Body of pancreas (tissue), 4 donors: ENCODE measurements at regions not wholly inside any gene's neighbourhood (a gene's known extent, or its start where the extent isn't known, plus 50 kb on each side); places are given as distances from the start of the nearest gene placed in this dataset.

ENCODE experiments used
- ATAC-seq: fragments of 150-250 bp; one replicate; pipeline ENCODE4 v1.9.1; 2016
- DNase-seq, 4 donors: peaks; one replicate each; pipeline ENCODE4 v3.0.0-alpha.2; 2019
- H3K27ac ChIP-seq, 4 donors: fragments of 200-600 bp; sonication (generic); 1 replicate in 3 of 4; 2 replicates in 1 of 4; pipeline versions ENCODE4 v1.5.1 to v1.6.1; 2016 to 2019; ENCODE audit warnings: mild to moderate bottlenecking in 1 of 4, mixed read lengths in 1 of 4, moderate library complexity in 1 of 4
- H3K27me3 ChIP-seq, 2 donors: fragments of 200-600 bp; sonication (generic); one replicate each; pipeline ENCODE4 v1.6.0; 2016; ENCODE audit warnings: mild to moderate bottlenecking in 1 of 2
- H3K36me3 ChIP-seq, 2 donors: fragments of 200-600 bp; sonication (generic); replicated peaks in 1 of 2; 2 replicates each; pipeline ENCODE4 v1.5.1; 2016; ENCODE audit warnings: low read depth in 2 of 2; ENCODE audit not compliant: insufficient read depth in 1 of 2
- H3K4me1 ChIP-seq: fragments of 200-600 bp; sonication (generic); one replicate; pipeline ENCODE4 v1.6.0; 2016
- H3K4me3 ChIP-seq, 2 donors: fragments of 200-600 bp; sonication (generic); 1 replicate in 1 of 2; 2 replicates in 1 of 2; pipeline ENCODE4 v1.5.1; 2016 to 2019
- H3K9me3 ChIP-seq, 3 donors: fragments of 200-600 bp; sonication (generic); 1 replicate in 2 of 3; 2 replicates in 1 of 3; pipeline ENCODE4 v1.5.1; 2016
- POLR2A ChIP-seq, 3 donors: fragments of 450-650 bp; IDR thresholded peaks; one replicate each; pipeline ENCODE4 v1.6.1; 2016; ENCODE audit warnings: antibody characterized with exemption in 3 of 3, mild to moderate bottlenecking in 2 of 3
- WGBS, 2 donors: methylation state at CpG; one replicate each; pipeline ENCODE4 v1.1.5; 2017; 5-methylcytosine and 5-hydroxymethylcytosine counted together
- intact Hi-C: fragments of 100-400 bp; cut with DNase I; formaldehyde crosslinking; loops from one replicate; pipeline ENCODE4 v1.15.1; 2023
- TF ChIP-seq, protein P1 (sequence below), 7 experiments: fragments of 450-650 bp in 4 of 7; fragments of 200-600 bp in 3 of 7; sonication (generic) in 3 of 7; IDR thresholded peaks; one replicate each; pipeline ENCODE4 v1.5.1; 2016 to 2019; ENCODE audit warnings: antibody characterized with exemption in 7 of 7

DNA sequence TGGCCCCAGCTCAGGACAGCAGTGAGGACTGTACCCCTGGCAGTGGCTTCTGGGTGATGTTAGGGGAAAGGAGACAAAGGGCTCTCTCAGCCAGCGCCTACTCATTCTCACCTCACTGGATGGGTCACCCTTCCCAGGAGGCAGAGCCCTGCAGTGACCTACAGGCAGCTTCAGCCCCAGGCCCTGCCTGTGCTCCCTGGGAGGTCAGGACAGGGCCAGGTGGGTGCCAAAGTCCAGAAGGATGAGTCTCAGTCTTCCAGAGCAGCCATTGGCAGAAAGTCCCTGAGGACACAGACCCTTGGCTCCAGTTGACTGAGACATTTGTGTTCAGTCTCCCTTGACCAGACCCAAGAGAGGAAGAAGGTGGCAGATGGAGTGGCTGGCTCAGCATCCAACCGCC, 75.1 kb downstream of the TEX51 start:
- WGBS, 2 donors: 75% methylated on average over 2 of the region's 2 CpGs; no CpG with 5 or more reads in 1 of the 2 donors
- DNase-seq (no peak), ATAC-seq (no peak)
- intact Hi-C loops: no loop called here
- Histone ChIP-seq H3K4me1 (peaks cover 14% of the 10 kb centered on the region), H3K9me3 (no peaks in the 10 kb centered on the region), H3K27ac (no peak overlapping the region), H3K27me3 (no peaks in the 10 kb centered on the region), H3K36me3 (no peaks in the 10 kb centered on the region), H3K4me3 (no peak overlapping the region)
- TF ChIP-seq POLR2A (IDR thresholded peaks at IDR 0.05): no peak
- TF ChIP-seq, protein P1, sequence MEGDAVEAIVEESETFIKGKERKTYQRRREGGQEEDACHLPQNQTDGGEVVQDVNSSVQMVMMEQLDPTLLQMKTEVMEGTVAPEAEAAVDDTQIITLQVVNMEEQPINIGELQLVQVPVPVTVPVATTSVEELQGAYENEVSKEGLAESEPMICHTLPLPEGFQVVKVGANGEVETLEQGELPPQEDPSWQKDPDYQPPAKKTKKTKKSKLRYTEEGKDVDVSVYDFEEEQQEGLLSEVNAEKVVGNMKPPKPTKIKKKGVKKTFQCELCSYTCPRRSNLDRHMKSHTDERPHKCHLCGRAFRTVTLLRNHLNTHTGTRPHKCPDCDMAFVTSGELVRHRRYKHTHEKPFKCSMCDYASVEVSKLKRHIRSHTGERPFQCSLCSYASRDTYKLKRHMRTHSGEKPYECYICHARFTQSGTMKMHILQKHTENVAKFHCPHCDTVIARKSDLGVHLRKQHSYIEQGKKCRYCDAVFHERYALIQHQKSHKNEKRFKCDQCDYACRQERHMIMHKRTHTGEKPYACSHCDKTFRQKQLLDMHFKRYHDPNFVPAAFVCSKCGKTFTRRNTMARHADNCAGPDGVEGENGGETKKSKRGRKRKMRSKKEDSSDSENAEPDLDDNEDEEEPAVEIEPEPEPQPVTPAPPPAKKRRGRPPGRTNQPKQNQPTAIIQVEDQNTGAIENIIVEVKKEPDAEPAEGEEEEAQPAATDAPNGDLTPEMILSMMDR (IDR thresholded peaks at IDR 0.05): no peak

- no peaks in the 10 kb centered on the region for H3K9me3 ChIP-seq
- WGBS, 2 donors: 57 to 77% methylated on average over 7 to 11 of the region's 12 CpGs
- no peak for ATAC-seq
- intact Hi-C loops: no loop called here
- H3K4me3 ChIP-seq: no peak overlapping the region
- no peak overlapping the region for H3K27ac ChIP-seq
- H3K4me1 ChIP-seq: peaks cover 14% of the 10 kb centered on the region
- no peak for DNase-seq
- TF ChIP-seq, protein P1 (IDR thresholded peaks at IDR 0.05): no peak
- TF ChIP-seq POLR2A (IDR thresholded peaks at IDR 0.05): no peak
- H3K36me3 ChIP-seq: no peaks in the 10 kb centered on the region
- H3K27me3 ChIP-seq: no peaks in the 10 kb centered on the region
Measured at GRCh38 chr2:126975671-126976655, 77.3 kb downstream of the TEX51 start.

GRCh38 chr2:126976721-126977328, 78.1 kb downstream of the TEX51 start:
- H3K4me3 ChIP-seq: no peak overlapping the region
- no peaks in the 10 kb centered on the region for H3K36me3 ChIP-seq
- no peaks in the 10 kb centered on the region for H3K27me3 ChIP-seq
- peaks cover 7% of the 10 kb centered on the region for H3K4me1 ChIP-seq
- H3K9me3 ChIP-seq: no peaks in the 10 kb centered on the region
- DNase-seq (no peak), ATAC-seq (no peak)
- no peak overlapping the region for H3K27ac ChIP-seq
- TF ChIP-seq, protein P1 (IDR thresholded peaks at IDR 0.05): no peak
- TF ChIP-seq POLR2A (IDR thresholded peaks at IDR 0.05): no peak
- 83 to 84% methylated on average over 26 to 30 of the region's 30 CpGs for WGBS, 2 donors
- intact Hi-C loops: no loop called here

DNA sequence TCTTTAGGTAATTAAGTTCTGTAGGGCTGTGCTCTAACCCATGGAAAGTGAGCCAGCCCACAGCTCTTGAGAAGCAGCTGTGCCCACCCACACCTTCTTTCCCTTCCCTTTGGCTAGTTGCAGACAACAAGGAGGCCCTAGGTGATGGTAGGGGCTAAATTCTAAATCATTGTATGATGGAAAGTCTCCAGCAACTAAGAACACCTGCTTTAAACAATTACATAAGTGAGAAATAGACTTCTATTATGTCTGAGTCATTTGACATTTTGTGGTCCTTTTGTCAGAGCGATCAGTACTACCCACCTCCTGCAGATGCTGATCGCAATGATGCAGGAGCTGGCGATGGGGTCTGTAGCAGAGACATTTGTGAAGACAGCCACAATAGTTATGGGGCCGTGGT, 79.6 kb downstream of the TEX51 start:
- ATAC-seq (no peak), DNase-seq (no peak)
- Histone ChIP-seq H3K36me3 (no peaks in the 10 kb centered on the region), H3K27me3 (no peaks in the 10 kb centered on the region), H3K27ac (no peak overlapping the region), H3K9me3 (no peaks in the 10 kb centered on the region), H3K4me1 (no peaks in the 10 kb centered on the region), H3K4me3 (no peak overlapping the region)
- TF ChIP-seq, protein P1 (IDR thresholded peaks at IDR 0.05): no peak
- TF ChIP-seq POLR2A (IDR thresholded peaks at IDR 0.05): no peak
- intact Hi-C loops: no loop called here
- WGBS, 2 donors: 81 to 88% methylated on average over 4 of the region's 4 CpGs
